NCI-H1105 treated with DMSO at 0.1 percent for 48 hours (cell line): ENCODE measurements at regions not wholly inside any gene's neighbourhood (a gene's known extent, or its start where the extent isn't known, plus 50 kb on each side); places are given as distances from the start of the nearest gene placed in this dataset.

Experiments
- DNase-seq: peaks from one replicate; lab custom pipeline; 2025; lab: John Stamatoyannopoulos, UW

GRCh38 chr5:61686491-61687257, 354.6 kb downstream of the ZSWIM6 start:
- no peak for DNase-seq

GRCh38 chr5:61687371-61687770, 355.3 kb downstream of the ZSWIM6 start:
- no peak for DNase-seq

GRCh38 chr5:61689153-61689846, 357.2 kb downstream of the ZSWIM6 start:
- DNase-seq = no peak

- DNase-seq = no peak
Observed at GRCh38 chr5:61697809-61698558, 365.9 kb downstream of the ZSWIM6 start.

- no peak for DNase-seq
Observed at GRCh38 chr5:61701877-61702602, 370.0 kb downstream of the ZSWIM6 start.

GRCh38 chr5:61702784-61703183, 370.7 kb downstream of the ZSWIM6 start:
- no peak for DNase-seq

GRCh38 chr5:61704289-61704688, 372.2 kb downstream of the ZSWIM6 start:
- no peak for DNase-seq

GRCh38 chr5:61706751-61707150, 374.7 kb downstream of the ZSWIM6 start:
- DNase-seq = no peak

GRCh38 chr5:61719124-61719523, 387.1 kb downstream of the ZSWIM6 start:
- DNase-seq = no peak

- no peak for DNase-seq
Observed at GRCh38 chr5:61720829-61721228, 388.8 kb downstream of the ZSWIM6 start.

- no peak for DNase-seq
Observed at GRCh38 chr5:61724102-61724501, 392.0 kb downstream of the ZSWIM6 start.

GRCh38 chr5:61728287-61728686, 396.2 kb downstream of the ZSWIM6 start:
- DNase-seq = no peak

GRCh38 chr5:61730866-61731265, 398.8 kb downstream of the ZSWIM6 start:
- no peak for DNase-seq

GRCh38 chr5:61731267-61731945, 399.3 kb downstream of the ZSWIM6 start:
- no peak for DNase-seq

- DNase-seq = no peak
Observed at GRCh38 chr5:61731946-61732314, 399.9 kb downstream of the ZSWIM6 start.

- no peak for DNase-seq
Observed at GRCh38 chr5:61732369-61732768, 400.3 kb downstream of the ZSWIM6 start.

GRCh38 chr5:61732796-61733195, 400.7 kb downstream of the ZSWIM6 start:
- no peak for DNase-seq

GRCh38 chr5:61734001-61734400, 401.9 kb downstream of the ZSWIM6 start:
- no peak for DNase-seq

- no peak for DNase-seq
Observed at GRCh38 chr5:61734966-61735365, 402.9 kb downstream of the ZSWIM6 start.

- no peak for DNase-seq
Observed at GRCh38 chr5:61735531-61735930, 403.5 kb downstream of the ZSWIM6 start.

GRCh38 chr5:61735995-61736394, 403.9 kb downstream of the ZSWIM6 start:
- DNase-seq = no peak
